Astrocyte (in vitro differentiated cells and primary cell): ENCODE measurements at regions not wholly inside any gene's neighbourhood (a gene's known extent, or its start where the extent isn't known, plus 50 kb on each side); places are given as distances from the start of the nearest gene placed in this dataset.

ENCODE experiments used
- DNase-seq: peaks from one replicate; pipeline ENCODE4 v3.0.0-alpha.2; 2010; ENCODE audit warnings: low read depth
- FAIRE-seq: peaks from 2 replicates; lab custom pipeline; 2011; peaks lifted over from hg19 to GRCh38; lab: Jason Lieb, UNC
- H2AFZ ChIP-seq: 2 replicates; pipeline ENCODE4 v1.6.0; 2012; ENCODE audit warnings: low read depth, low read length, inconsistent platforms
- H3K27ac ChIP-seq: 2 replicates; pipeline ENCODE4 v1.5.1; 2011; ENCODE audit warnings: low read depth, low read length, inconsistent platforms
- H3K27me3 ChIP-seq: 2 replicates; pipeline ENCODE4 v1.6.0; 2011; ENCODE audit warnings: low read length, inconsistent platforms; ENCODE audit not compliant: insufficient read depth
- H3K36me3 ChIP-seq: 2 replicates; pipeline ENCODE4 v1.5.1; 2011; ENCODE audit warnings: low read length, inconsistent platforms; ENCODE audit not compliant: insufficient read depth
- H3K4me1 ChIP-seq: 2 replicates; pipeline ENCODE4 v1.5.1; 2011; ENCODE audit warnings: low read length, inconsistent platforms; ENCODE audit not compliant: insufficient read depth
- H3K4me2 ChIP-seq: 2 replicates; pipeline ENCODE4 v1.6.0; 2012; ENCODE audit warnings: low read length, inconsistent platforms
- H3K4me3 ChIP-seq: 2 replicates; pipeline ENCODE4 v1.5.1; 2011; ENCODE audit warnings: low read depth, mild to moderate bottlenecking, low read length, inconsistent platforms; ENCODE audit not compliant: insufficient read depth
- H3K79me2 ChIP-seq: 2 replicates; pipeline ENCODE4 v1.6.0; 2012; ENCODE audit warnings: mild to moderate bottlenecking, low read length, inconsistent platforms; ENCODE audit not compliant: insufficient read depth
- H3K9ac ChIP-seq: 2 replicates; pipeline ENCODE4 v1.6.0; 2012; ENCODE audit warnings: mild to moderate bottlenecking, low read length, inconsistent platforms
- H3K9me3 ChIP-seq: 2 replicates; pipeline ENCODE4 v1.5.1; 2012; ENCODE audit warnings: low read depth, mild to moderate bottlenecking, low read length, inconsistent platforms; ENCODE audit not compliant: insufficient read depth
- H4K20me1 ChIP-seq: 2 replicates; pipeline ENCODE4 v1.6.0; 2012; ENCODE audit warnings: low read length, inconsistent platforms; ENCODE audit not compliant: insufficient read depth
- H3K27ac Mint-ChIP-seq: one replicate; pipeline ENCODE4 v1.8.0; 2021; ENCODE audit warnings: mild to moderate bottlenecking, mixed read lengths; ENCODE audit not compliant: unreplicated experiment
- H3K27me3 Mint-ChIP-seq: one replicate; pipeline ENCODE4 v1.8.0; 2021; ENCODE audit warnings: low read depth, mixed read lengths; ENCODE audit not compliant: unreplicated experiment
- H3K36me3 Mint-ChIP-seq: one replicate; pipeline ENCODE4 v1.8.0; 2021; ENCODE audit warnings: low read depth, mixed read lengths; ENCODE audit not compliant: unreplicated experiment
- H3K4me1 Mint-ChIP-seq: one replicate; pipeline ENCODE4 v1.8.0; 2021; ENCODE audit warnings: low read depth, mixed read lengths; ENCODE audit not compliant: unreplicated experiment
- H3K4me3 Mint-ChIP-seq: one replicate; pipeline ENCODE4 v1.8.0; 2021; ENCODE audit warnings: mild to moderate bottlenecking, moderate library complexity, mixed read lengths; ENCODE audit not compliant: unreplicated experiment
- H3K9me3 Mint-ChIP-seq: one replicate; pipeline ENCODE4 v1.8.0; 2021; ENCODE audit warnings: mild to moderate bottlenecking, mixed read lengths; ENCODE audit not compliant: unreplicated experiment
- EZH2 ChIP-seq: IDR thresholded peaks from 2 replicates; pipeline ENCODE4 v1.6.1; 2012; ENCODE audit warnings: mild to moderate bottlenecking, low read length, inconsistent platforms; ENCODE audit not compliant: insufficient read depth
- TF ChIP-seq, protein P1 (sequence below): IDR thresholded peaks from 2 replicates; pipeline ENCODE4 v1.5.1; 2011; ENCODE audit warnings: low read depth, mild to moderate bottlenecking, inconsistent platforms, low read length, moderate library complexity; ENCODE audit not compliant: insufficient read depth

DNA sequence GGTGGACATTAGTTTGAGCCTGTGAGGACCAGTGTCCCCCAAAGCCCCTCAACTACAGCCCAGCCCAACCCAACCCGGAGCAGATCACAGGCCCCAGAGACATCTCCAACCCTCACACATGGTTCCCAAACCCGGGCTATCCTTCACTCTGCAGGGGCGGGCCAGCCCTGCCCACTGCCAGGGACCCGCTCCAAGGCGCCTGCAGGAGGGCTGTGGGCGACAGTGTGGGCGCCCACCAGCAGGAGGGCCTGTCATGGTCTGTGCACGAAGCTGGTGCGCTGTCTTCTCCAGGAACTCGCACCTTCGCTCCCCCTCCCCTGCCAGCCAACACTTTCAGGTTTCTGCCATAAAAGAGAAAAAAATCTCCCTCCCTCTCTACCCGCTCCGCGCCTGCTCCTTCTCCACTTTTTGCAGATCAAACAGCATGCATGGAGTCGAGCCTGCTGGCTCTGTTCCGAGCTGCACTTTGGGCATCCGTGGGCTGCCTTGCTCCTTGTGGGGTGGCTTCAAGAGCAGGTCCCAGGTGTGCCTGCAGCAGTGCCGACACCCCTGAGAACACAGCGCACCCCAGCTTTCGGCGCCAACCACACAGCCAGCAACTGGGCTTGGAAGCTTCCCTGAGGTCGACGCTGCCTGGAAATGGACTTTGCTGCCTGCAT lies 133.7 kb upstream of the PPP1R26 start:
- Mint-ChIP-seq H3K4me3 (no peak overlapping the region), H3K27ac (no peak overlapping the region), H3K9me3 (no peaks in the 10 kb centered on the region), H3K36me3 (no peaks in the 10 kb centered on the region), H3K4me1 (no peaks in the 10 kb centered on the region), H3K27me3 (peaks cover 53% of the 10 kb centered on the region)
- DNase-seq = no peak
- no peak overlapping the region for H3K9ac ChIP-seq
- no peaks in the 10 kb centered on the region for H4K20me1 ChIP-seq
- no peaks in the 10 kb centered on the region for H3K36me3 ChIP-seq
- FAIRE-seq = no peak
- no peak overlapping the region for H3K4me2 ChIP-seq
- H3K9me3 ChIP-seq = no peaks in the 10 kb centered on the region
- no peaks in the 10 kb centered on the region for H3K4me1 ChIP-seq
- H3K79me2 ChIP-seq = no peaks in the 10 kb centered on the region
- no peak overlapping the region for H2AFZ ChIP-seq
- TF ChIP-seq EZH2 = no peak
- TF ChIP-seq, protein P1, sequence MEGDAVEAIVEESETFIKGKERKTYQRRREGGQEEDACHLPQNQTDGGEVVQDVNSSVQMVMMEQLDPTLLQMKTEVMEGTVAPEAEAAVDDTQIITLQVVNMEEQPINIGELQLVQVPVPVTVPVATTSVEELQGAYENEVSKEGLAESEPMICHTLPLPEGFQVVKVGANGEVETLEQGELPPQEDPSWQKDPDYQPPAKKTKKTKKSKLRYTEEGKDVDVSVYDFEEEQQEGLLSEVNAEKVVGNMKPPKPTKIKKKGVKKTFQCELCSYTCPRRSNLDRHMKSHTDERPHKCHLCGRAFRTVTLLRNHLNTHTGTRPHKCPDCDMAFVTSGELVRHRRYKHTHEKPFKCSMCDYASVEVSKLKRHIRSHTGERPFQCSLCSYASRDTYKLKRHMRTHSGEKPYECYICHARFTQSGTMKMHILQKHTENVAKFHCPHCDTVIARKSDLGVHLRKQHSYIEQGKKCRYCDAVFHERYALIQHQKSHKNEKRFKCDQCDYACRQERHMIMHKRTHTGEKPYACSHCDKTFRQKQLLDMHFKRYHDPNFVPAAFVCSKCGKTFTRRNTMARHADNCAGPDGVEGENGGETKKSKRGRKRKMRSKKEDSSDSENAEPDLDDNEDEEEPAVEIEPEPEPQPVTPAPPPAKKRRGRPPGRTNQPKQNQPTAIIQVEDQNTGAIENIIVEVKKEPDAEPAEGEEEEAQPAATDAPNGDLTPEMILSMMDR = no peak
- no peak overlapping the region for H3K4me3 ChIP-seq
- no peaks in the 10 kb centered on the region for H3K27me3 ChIP-seq
- no peak overlapping the region for H3K27ac ChIP-seq

DNA sequence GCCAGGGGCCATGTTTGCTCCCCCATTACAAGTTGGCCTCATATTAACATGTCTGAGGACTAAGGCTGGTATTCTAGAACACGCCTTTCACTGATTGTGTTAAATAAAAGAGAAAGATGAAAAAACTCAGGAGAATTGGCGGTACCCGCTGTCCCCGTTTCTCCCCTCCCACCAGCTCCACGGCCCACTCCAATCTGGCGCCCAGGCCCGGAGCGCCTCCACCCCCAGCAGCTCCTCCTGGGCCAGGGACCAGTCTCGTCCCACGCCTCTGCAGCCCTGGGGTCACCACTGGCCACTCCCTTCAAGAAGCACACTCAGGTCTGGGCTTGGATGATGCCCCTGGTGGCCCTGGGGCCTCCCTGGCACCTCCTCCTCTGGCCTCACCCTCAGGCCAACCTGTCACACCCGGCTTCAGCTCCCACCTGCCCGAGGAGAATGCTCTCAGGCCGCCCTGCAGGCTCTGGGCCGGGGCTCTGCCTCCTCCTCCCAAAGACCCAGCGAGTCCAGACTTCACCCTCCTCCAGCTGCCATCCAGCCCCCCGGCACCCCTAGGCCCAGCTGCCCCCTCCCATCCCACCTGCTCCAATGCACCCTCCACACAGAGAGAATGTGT lies 133.0 kb upstream of the PPP1R26 start:
- H3K9me3 Mint-ChIP-seq = no peaks in the 10 kb centered on the region
- no peaks in the 10 kb centered on the region for H3K36me3 Mint-ChIP-seq
- Histone ChIP-seq H4K20me1 (no peaks in the 10 kb centered on the region), H3K27me3 (no peaks in the 10 kb centered on the region), H3K4me1 (no peaks in the 10 kb centered on the region), H3K27ac (no peak overlapping the region), H3K4me2 (no peak overlapping the region), H3K36me3 (no peaks in the 10 kb centered on the region), H3K79me2 (no peaks in the 10 kb centered on the region), H3K9ac (no peak overlapping the region), H3K9me3 (no peaks in the 10 kb centered on the region), H3K4me3 (no peak overlapping the region), H2AFZ (no peak overlapping the region)
- H3K4me1 Mint-ChIP-seq = no peaks in the 10 kb centered on the region
- TF ChIP-seq EZH2 = no peak
- TF ChIP-seq, protein P1 = no peak
- DNase-seq (no peak), FAIRE-seq (no peak)
- H3K27me3 Mint-ChIP-seq = peaks cover 54% of the 10 kb centered on the region
- no peak overlapping the region for H3K4me3 Mint-ChIP-seq
- no peak overlapping the region for H3K27ac Mint-ChIP-seq

DNA sequence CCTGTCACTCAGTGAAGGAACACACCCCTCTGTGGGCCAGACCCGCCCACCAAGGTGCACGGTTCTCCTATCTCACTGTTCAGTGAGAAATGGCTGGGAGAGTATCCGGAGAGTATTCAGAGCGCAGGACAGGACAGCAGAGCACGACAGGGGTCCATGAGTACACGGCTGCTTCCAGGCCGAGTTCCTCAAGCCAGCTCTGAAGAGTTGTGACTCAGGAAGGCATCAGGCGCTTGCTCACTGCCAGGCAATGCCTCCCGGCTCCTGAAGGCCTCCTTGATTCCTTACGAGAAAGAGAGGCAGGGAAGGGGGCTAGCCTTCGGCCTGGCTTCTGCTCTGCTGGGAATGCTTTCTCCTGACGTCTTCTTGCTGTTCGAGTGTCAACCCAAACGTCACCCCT lies 132.1 kb upstream of the PPP1R26 start:
- Histone ChIP-seq H3K4me1 (no peaks in the 10 kb centered on the region), H3K27me3 (no peaks in the 10 kb centered on the region), H2AFZ (no peak overlapping the region), H3K36me3 (no peaks in the 10 kb centered on the region), H4K20me1 (no peaks in the 10 kb centered on the region), H3K9me3 (no peaks in the 10 kb centered on the region), H3K27ac (no peak overlapping the region), H3K9ac (no peak overlapping the region), H3K79me2 (no peaks in the 10 kb centered on the region), H3K4me3 (no peak overlapping the region), H3K4me2 (no peak overlapping the region)
- DNase-seq (no peak), FAIRE-seq (no peak)
- H3K4me3 Mint-ChIP-seq = no peak overlapping the region
- peaks cover 3% of the 10 kb centered on the region for H3K9me3 Mint-ChIP-seq
- H3K27ac Mint-ChIP-seq = no peak overlapping the region
- peaks cover 4% of the 10 kb centered on the region for H3K36me3 Mint-ChIP-seq
- peaks cover 58% of the 10 kb centered on the region for H3K27me3 Mint-ChIP-seq
- no peaks in the 10 kb centered on the region for H3K4me1 Mint-ChIP-seq
- no peak for TF ChIP-seq EZH2
- TF ChIP-seq, protein P1 = no peak
